ENCODE measurements at regions not wholly inside any gene's neighbourhood (a gene's known extent, or its start where the extent isn't known, plus 50 kb on each side); places are given as distances from the start of the nearest gene placed in this dataset.

- TF ChIP-seq FOXM1 (IDR thresholded peaks at IDR 0.05; ENCODE audit: low read depth, low read length) (peak; percentile 44; the same call in 1 of the 2 replicates), CBFB (IDR thresholded peaks at IDR 0.05; ENCODE audit: low read depth) (no peak; the same call in 1 of the 2 replicates), RUNX3 (IDR thresholded peaks at IDR 0.05; ENCODE audit: low read length) (peak; percentile 50; the same call in 1 of the 2 replicates), ZNF622 (IDR thresholded peaks at IDR 0.05) (no peak), RAD51 (IDR thresholded peaks at IDR 0.05) (no peak), CREM (IDR thresholded peaks at IDR 0.05; ENCODE audit: low read depth) (peak; percentile 60; the same call in 1 of the 2 replicates), MTA2 (IDR thresholded peaks at IDR 0.05; ENCODE audit: low read depth) (no peak), HCFC1 (IDR thresholded peaks at IDR 0.05; ENCODE audit: low read length) (no peak), MEF2A (IDR thresholded peaks at IDR 0.05; ENCODE audit: insufficient read depth, low read depth, low read length) (no peak), NR2C1 (IDR thresholded peaks at IDR 0.05) (no peak), STAT3 (IDR thresholded peaks at IDR 0.05; ENCODE audit: low read depth, low read length) (no peak), ZSCAN29 (IDR thresholded peaks at IDR 0.05) (no peak), GATAD2B (conservative IDR thresholded peaks at IDR 0.05; ENCODE audit: low read depth) (no peak), BHLHE40 (IDR thresholded peaks at IDR 0.05; ENCODE audit: borderline replicate concordance in 1 of 2, low read depth in 2 of 2, low read length in 1 of 2) (no peak), ETV6 (conservative IDR thresholded peaks at IDR 0.05 in 1 of 2, IDR thresholded peaks at IDR 0.05 in 1 of 2; ENCODE audit: borderline replicate concordance in 1 of 2, low read depth in 1 of 2) (no peak), ZBTB40 (IDR thresholded peaks at IDR 0.05; ENCODE audit: borderline replicate concordance) (no peak; the same call in 1 of the 2 replicates), SRF (IDR thresholded peaks at IDR 0.05; ENCODE audit: low read depth in 2 of 2, low read length in 2 of 2) (no peak), CHD2 (IDR thresholded peaks at IDR 0.05; ENCODE audit: borderline replicate concordance, low read depth, low read length) (no peak), NFIC (IDR thresholded peaks at IDR 0.05; ENCODE audit: low read depth, low read length) (peak; percentile 63), NFXL1 (IDR thresholded peaks at IDR 0.05; ENCODE audit: borderline replicate concordance) (no peak), HDAC2 (IDR thresholded peaks at IDR 0.05) (no peak), YBX1 (IDR thresholded peaks at IDR 0.05) (no peak), NFYB (IDR thresholded peaks at IDR 0.05; ENCODE audit: insufficient read depth, low read depth, low read length) (no peak), GABPA (IDR thresholded peaks at IDR 0.05; ENCODE audit: low read depth) (no peak), WRNIP1 (IDR thresholded peaks at IDR 0.05; ENCODE audit: borderline replicate concordance, low read depth, low read length) (no peak), STAT1 (conservative IDR thresholded peaks at IDR 0.05) (no peak), USF2 (IDR thresholded peaks at IDR 0.05; ENCODE audit: borderline replicate concordance, low read depth, low read length) (no peak)
- TF ChIP-seq, protein P1, sequence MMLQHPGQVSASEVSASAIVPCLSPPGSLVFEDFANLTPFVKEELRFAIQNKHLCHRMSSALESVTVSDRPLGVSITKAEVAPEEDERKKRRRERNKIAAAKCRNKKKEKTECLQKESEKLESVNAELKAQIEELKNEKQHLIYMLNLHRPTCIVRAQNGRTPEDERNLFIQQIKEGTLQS (IDR thresholded peaks at IDR 0.05; ENCODE audit: borderline replicate concordance, extremely low read depth, low read depth, low read length) = no peak
These were observed 142.3 kb upstream of the SAMSN1 start (continued) for GRCh38 chr21:14688412-14688811.
